ENCODE measurements at regions not wholly inside any gene's neighbourhood (a gene's known extent, or its start where the extent isn't known, plus 50 kb on each side); places are given as distances from the start of the nearest gene placed in this dataset.

DNA sequence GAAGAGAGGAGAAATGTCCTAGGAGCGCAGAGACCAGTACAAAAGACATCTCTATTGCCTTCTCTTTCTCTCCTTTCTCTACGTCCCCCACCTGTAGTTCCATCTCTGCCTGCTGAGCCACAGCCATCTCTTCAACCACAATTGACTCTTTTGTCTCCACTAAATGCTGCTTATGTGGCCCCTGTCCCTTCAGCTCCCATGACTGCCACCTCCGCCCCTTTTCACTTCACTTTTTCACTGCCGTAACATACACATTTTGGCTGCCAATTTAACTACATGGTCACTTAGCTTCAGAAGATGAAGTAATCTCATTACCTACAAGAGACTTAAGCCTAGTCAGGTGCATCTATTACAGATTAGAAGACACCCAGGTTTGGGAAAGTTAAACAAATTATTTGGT, 81.9 kb downstream of the MZT1 start:
- TF ChIP-seq CTCF (IDR thresholded peaks at IDR 0.05; ENCODE audit: low read length) (no peak), EZH2 (optimal IDR thresholded peaks at IDR 0.05; ENCODE audit: low read depth, low read length) (no peak), EZH2phosphoT487 (IDR thresholded peaks at IDR 0.05; ENCODE audit: low read length) (no peak)
